ENCODE measurements at regions not wholly inside any gene's neighbourhood (a gene's known extent, or its start where the extent isn't known, plus 50 kb on each side); places are given as distances from the start of the nearest gene placed in this dataset.

- TF ChIP-seq CTCF (IDR thresholded peaks at IDR 0.05) = no peak
- no peak for TF ChIP-seq POLR2A (IDR thresholded peaks at IDR 0.05)
Measured at GRCh38 chr3:78177780-78178179, 1137.9 kb downstream of the ROBO2 start.

Data from Peyer's patch (tissue), 4 donors.